ENCODE measurements at regions not wholly inside any gene's neighbourhood (a gene's known extent, or its start where the extent isn't known, plus 50 kb on each side); places are given as distances from the start of the nearest gene placed in this dataset.
A peak's percentile ranks its signal among the peaks of the same experiment; 100 is the strongest.

DNA sequence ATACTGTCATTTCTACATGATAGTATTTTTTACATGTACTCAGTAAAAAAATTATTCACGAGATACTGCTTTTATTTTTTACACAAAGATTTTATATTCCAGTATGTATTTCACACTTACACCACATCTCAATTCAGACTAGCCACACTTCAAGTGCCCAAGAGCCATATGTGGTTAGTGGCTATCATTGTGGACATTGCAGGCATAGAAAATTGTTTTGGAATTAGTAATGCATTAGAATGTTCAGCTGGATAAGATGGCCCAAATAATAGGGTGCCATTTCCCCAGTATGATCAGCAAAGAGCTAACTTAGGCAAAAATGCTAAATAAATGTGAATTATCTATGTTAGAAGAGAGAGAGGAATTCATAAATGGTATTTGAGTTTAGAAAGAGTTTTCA, 203.8 kb upstream of the MCTP2 start:
- no peak for ATAC-seq (replicated peaks)
- Mint-ChIP-seq H3K9me3 (no peaks in the 10 kb centered on the region), H3K36me3 (ENCODE audit: low read depth) (no peaks in the 10 kb centered on the region), H3K4me1 (no peaks in the 10 kb centered on the region), H3K27ac (no peak overlapping the region), H3K4me3 (no peak overlapping the region), H3K27me3 (peaks cover 15% of the 10 kb centered on the region)

DNA sequence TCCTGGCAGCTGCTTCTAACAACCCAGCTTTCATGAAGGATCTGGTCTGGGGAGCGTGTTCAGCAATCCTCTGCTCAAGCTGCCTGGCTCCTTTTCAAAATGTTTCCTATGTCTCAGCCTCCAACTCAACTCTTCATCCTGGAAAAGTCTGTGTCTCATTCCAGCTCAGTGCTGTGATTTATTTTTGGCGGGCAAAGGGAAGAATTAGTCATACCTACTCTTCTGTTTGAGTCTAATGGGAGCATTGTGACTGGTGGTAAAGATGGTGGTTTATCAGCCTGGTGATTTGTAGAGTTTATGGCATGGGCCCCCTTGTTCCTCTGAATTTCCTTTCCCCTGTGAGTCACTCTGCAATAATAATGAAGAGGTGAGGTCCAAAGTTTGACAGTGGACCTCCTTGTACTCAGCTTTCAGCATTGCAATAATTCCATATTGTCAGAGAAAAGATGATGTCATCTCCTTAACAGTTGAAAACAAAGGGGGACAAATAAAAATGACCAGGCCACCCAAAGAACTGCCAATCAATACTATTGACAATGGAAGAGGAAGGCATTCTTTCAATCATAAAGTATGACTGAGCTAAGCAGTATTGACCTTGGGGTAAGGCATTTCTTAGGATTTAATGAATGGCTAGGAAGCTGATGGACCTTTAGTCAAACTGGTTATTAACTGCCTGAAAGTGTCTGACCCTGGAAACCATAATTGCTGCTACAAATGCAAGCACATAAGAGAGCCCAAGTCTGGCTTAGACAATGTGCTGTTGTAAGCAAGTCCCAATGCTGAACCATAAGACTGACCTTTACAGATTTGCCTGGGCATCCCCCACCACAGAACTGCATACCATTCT, 204.7 kb upstream of the MCTP2 start:
- ATAC-seq (replicated peaks): no peak
- Mint-ChIP-seq H3K36me3 (ENCODE audit: low read depth) (no peaks in the 10 kb centered on the region), H3K27ac (no peak overlapping the region), H3K4me1 (no peaks in the 10 kb centered on the region), H3K4me3 (no peak overlapping the region), H3K9me3 (no peaks in the 10 kb centered on the region), H3K27me3 (peaks cover 19% of the 10 kb centered on the region)

DNA sequence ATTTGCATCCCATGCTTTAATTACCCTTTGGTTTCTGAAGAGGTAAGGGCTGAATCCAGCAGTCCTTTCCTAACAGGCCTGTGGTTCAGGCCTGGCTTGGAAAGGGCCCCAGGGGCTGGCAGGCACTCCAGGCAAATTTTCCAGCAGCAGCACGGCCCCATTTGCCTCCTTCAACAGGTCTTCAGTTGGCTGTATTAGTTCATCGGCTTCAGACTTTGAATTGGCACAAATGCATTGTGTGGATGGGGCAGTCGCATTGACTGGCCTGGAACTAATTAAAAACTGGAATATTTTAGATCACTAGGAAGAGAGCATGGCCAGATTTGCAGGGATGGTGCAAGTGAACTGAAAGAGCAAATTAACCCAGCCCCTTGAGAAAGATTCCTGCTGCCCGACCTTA, 207.8 kb upstream of the MCTP2 start:
- ATAC-seq (replicated peaks): no peak
- Mint-ChIP-seq H3K27me3 (peaks cover 27% of the 10 kb centered on the region), H3K27ac (no peak overlapping the region), H3K4me1 (no peaks in the 10 kb centered on the region), H3K36me3 (ENCODE audit: low read depth) (no peaks in the 10 kb centered on the region), H3K9me3 (no peaks in the 10 kb centered on the region), H3K4me3 (no peak overlapping the region)

DNA sequence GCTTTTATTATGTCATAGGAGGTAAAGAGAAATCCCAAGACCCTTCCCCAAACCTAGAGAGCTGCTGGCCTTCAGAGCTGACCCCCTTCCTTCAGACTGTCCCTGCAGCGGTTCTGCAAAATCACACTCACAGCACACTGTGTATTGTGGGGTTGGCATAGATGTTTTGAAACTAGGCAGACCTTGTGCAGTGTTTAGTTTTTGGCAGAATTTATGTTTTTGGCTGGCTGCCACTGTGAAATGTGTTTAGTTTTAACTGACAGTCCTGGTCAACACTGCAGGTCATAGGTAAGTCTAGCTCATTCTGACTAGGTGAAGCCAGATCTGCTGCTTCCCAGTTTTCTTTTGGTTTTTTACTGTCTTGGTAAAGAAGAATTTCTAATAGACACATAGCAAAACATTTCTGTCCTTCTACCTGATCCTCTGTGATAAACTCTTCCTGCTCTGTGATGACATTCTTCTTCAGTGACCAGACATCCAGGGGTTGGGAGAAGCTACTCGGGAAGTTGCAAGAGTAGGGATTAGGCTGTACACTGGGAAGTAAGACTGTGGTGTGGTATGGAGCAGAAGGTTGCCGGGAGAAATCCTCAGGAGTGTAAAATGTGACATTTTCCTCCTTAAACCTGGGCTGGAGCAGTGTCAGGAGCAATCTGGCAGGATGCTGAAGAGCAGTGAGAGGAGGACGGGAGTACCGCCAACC, 209.6 kb upstream of the MCTP2 start:
- Mint-ChIP-seq H3K27me3 (peaks cover 27% of the 10 kb centered on the region), H3K27ac (no peak overlapping the region), H3K9me3 (no peaks in the 10 kb centered on the region), H3K4me1 (no peaks in the 10 kb centered on the region), H3K36me3 (ENCODE audit: low read depth) (no peaks in the 10 kb centered on the region), H3K4me3 (no peak overlapping the region)
- no peak for ATAC-seq (replicated peaks)

DNA sequence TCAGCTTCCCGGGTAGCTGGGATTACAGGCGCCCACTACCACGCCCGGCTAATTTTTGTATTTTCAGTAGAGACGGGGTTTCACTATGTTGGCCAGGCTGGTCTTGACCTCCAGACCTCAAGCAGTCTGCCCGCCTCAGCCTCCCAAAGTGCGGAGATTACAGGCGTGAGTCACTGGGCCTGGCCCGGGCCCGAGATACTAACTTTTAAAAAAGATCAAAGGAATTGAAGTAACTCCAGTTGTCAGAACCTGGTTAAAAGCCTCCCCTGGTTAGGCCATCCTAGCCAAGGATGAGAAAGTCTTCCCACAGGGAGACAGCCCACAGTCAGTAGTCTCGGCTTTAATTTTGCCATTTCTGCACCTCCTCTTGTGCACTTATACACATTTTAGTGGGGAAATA, 212.3 kb upstream of the MCTP2 start:
- peaks cover 6% of the 10 kb centered on the region for H3K9me3 Mint-ChIP-seq
- ATAC-seq (replicated peaks): no peak

GRCh38 chr15:94015324-94015723, 216.0 kb upstream of the MCTP2 start:
- Mint-ChIP-seq H3K27me3 (peaks cover 11% of the 10 kb centered on the region), H3K4me3 (no peak overlapping the region), H3K27ac (no peak overlapping the region), H3K36me3 (ENCODE audit: low read depth) (no peaks in the 10 kb centered on the region), H3K9me3 (peaks cover 6% of the 10 kb centered on the region), H3K4me1 (peaks cover 5% of the 10 kb centered on the region)
- no peak for ATAC-seq (replicated peaks)

More for the DNA sequence above, 212.3 kb upstream of the MCTP2 start:
- no peaks in the 10 kb centered on the region for H3K4me1 Mint-ChIP-seq
- H3K27me3 Mint-ChIP-seq: peaks cover 23% of the 10 kb centered on the region
- no peak overlapping the region for H3K27ac Mint-ChIP-seq
- no peaks in the 10 kb centered on the region for H3K36me3 Mint-ChIP-seq (ENCODE audit: low read depth)
- no peak overlapping the region for H3K4me3 Mint-ChIP-seq

GRCh38 chr15:94008104-94009074, 223.0 kb upstream of the MCTP2 start:
- Mint-ChIP-seq H3K27me3 (peaks cover 5% of the 10 kb centered on the region), H3K4me3 (no peak overlapping the region), H3K9me3 (no peaks in the 10 kb centered on the region), H3K36me3 (ENCODE audit: low read depth) (no peaks in the 10 kb centered on the region), H3K4me1 (peaks cover 5% of the 10 kb centered on the region), H3K27ac (no peak overlapping the region)
- ATAC-seq (replicated peaks): no peak

DNA sequence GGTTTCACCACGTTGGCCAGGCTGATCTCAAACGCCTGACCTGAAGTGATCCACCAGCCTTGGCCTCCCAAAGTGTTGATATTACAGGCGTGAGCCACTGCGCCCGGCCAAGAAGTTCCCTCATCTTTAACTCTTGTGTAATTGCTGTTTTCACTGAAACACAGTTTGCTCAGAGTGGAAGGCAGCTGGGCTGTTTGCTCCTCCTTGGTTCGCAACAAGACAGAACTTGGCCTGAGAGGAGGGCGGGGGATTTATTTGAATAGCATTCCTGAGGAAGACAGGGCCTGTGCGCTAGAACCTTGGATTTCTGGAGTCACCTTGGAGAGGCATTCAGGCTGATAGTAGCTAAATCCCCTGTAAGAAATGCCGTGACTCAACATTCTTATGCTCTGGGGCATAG, 226.7 kb upstream of the MCTP2 start:
- peaks cover 5% of the 10 kb centered on the region for H3K27me3 Mint-ChIP-seq
- no peak overlapping the region for H3K4me3 Mint-ChIP-seq
- no peak for ATAC-seq (replicated peaks)
- no peak overlapping the region for H3K27ac Mint-ChIP-seq
- H3K9me3 Mint-ChIP-seq: no peaks in the 10 kb centered on the region
- no peaks in the 10 kb centered on the region for H3K36me3 Mint-ChIP-seq (ENCODE audit: low read depth)
- no peaks in the 10 kb centered on the region for H3K4me1 Mint-ChIP-seq

GRCh38 chr15:94002041-94002440, 229.3 kb upstream of the MCTP2 start:
- Mint-ChIP-seq H3K4me1 (no peaks in the 10 kb centered on the region), H3K4me3 (no peak overlapping the region), H3K27me3 (no peaks in the 10 kb centered on the region), H3K36me3 (ENCODE audit: low read depth) (no peaks in the 10 kb centered on the region), H3K27ac (no peak overlapping the region), H3K9me3 (no peaks in the 10 kb centered on the region)
- ATAC-seq (replicated peaks): no peak

DNA sequence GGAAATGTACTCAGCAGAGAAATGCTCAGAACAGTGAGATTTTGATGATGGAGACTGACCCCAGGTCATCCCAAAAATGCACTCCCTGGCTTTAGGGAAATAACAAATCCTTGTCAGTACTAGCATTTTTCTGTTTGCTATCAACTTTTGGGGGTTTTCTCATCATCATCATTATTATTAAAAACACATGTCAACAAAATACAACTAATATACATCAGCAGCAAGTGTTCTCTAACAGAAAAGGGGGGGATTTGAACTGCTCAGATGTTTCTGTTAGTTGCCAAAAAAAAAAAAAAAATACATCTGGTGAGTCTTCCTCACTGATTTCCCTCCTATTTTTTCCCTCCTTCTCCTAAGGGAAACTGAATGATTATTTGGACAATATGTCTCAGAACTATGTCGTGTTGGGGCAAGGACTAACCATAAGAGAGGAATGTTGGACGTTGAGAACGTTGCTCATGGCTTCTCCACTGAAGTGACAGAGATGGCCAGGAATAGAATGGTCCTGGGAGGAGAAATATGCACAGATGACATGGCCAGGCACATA, 230.0 kb upstream of the MCTP2 start:
- Mint-ChIP-seq H3K4me3 (no peak overlapping the region), H3K27me3 (no peaks in the 10 kb centered on the region), H3K4me1 (no peaks in the 10 kb centered on the region), H3K36me3 (ENCODE audit: low read depth) (no peaks in the 10 kb centered on the region), H3K9me3 (no peaks in the 10 kb centered on the region), H3K27ac (no peak overlapping the region)
- ATAC-seq (replicated peaks): no peak

DNA sequence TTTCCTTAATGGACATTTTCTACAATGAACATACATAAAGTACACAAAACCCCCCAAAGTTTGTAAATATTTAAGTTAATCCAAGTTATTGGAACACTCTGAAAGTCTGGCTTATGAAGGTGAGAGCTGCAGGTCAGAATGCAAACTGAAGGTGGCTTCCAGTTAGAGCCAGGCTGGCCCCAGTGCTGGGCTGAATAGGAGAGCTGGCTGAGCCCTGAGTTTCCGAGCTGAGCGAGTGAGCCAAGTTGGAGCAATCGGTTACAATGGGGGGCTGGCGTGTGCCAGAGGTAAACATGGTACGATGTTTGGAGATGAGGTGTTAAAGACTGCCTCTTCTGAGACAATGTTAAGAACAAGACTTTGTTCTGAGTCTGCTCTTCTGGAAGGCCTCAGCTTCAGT, 230.8 kb upstream of the MCTP2 start:
- no peaks in the 10 kb centered on the region for H3K9me3 Mint-ChIP-seq
- no peaks in the 10 kb centered on the region for H3K4me1 Mint-ChIP-seq
- no peak overlapping the region for H3K4me3 Mint-ChIP-seq

GRCh38 chr15:93997071-93997658, 234.2 kb upstream of the MCTP2 start:
- Mint-ChIP-seq H3K27ac (no peak overlapping the region), H3K36me3 (ENCODE audit: low read depth) (no peaks in the 10 kb centered on the region), H3K4me1 (no peaks in the 10 kb centered on the region), H3K4me3 (no peak overlapping the region), H3K27me3 (no peaks in the 10 kb centered on the region), H3K9me3 (no peaks in the 10 kb centered on the region)
- no peak for ATAC-seq (replicated peaks)

More for the DNA sequence above, 230.8 kb upstream of the MCTP2 start:
- H3K27me3 Mint-ChIP-seq: no peaks in the 10 kb centered on the region
- ATAC-seq (replicated peaks): no peak
- no peak overlapping the region for H3K27ac Mint-ChIP-seq
- H3K36me3 Mint-ChIP-seq (ENCODE audit: low read depth): no peaks in the 10 kb centered on the region

DNA sequence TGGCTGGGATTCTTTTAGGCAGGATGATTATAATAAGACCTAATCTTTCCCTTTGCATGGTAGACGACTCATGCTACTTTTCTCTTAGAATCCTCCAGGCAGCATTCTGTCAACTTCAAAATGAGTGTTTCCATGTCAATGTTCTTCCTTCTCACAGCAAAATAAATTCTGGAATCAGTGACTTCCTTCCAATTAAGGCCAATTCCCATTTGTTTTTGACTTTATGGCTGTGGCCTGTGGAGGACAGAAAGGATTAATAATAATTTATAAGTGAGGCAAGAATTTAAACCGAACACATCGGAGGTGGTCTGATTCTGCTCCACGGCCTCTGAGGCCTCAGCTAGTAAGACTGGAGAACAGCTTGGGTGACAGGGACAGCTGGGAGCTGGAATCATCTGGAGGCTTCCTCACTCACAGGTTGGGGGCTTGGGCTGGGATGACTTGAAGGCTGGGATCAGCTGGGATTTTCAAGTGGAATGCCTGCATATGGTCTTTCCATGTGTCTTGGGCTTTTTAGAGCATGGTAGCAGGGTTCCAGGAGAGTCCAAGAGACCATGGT, 241.8 kb upstream of the MCTP2 start:
- H3K27ac Mint-ChIP-seq: no peak overlapping the region
- no peaks in the 10 kb centered on the region for H3K27me3 Mint-ChIP-seq
- ATAC-seq (replicated peaks): no peak
- no peaks in the 10 kb centered on the region for H3K9me3 Mint-ChIP-seq
- no peaks in the 10 kb centered on the region for H3K36me3 Mint-ChIP-seq (ENCODE audit: low read depth)
- peaks cover 15% of the 10 kb centered on the region for H3K4me1 Mint-ChIP-seq
- H3K4me3 Mint-ChIP-seq: no peak overlapping the region

DNA sequence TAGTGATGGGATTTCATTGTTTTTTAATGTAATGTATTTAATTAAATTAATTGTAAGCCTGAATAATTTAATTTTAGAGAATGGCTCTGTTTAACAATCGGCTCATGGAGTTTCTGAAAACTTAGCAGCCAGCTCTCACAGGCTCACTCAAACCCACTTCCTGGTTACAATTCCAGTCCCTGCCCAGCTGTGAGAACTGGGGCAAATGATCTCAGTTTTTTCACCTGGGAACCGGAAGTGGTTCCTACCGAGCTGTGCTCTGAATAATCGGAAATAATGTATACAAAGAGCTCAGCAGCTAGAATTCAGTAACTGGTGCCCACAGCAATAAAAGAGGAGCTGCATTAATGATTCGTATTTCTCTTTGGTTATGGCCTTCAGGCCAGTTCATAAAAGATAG, 244.3 kb upstream of the MCTP2 start:
- H3K27me3 Mint-ChIP-seq: no peaks in the 10 kb centered on the region
- peaks cover 15% of the 10 kb centered on the region for H3K4me1 Mint-ChIP-seq
- H3K9me3 Mint-ChIP-seq: no peaks in the 10 kb centered on the region
- peak overlapping the region; percentile 67 for H3K27ac Mint-ChIP-seq
- ATAC-seq (replicated peaks): peak; percentile 95
- no peaks in the 10 kb centered on the region for H3K36me3 Mint-ChIP-seq (ENCODE audit: low read depth)
- H3K4me3 Mint-ChIP-seq: peak overlapping the region; percentile 58
